ENCODE measurements at regions not wholly inside any gene's neighbourhood (a gene's known extent, or its start where the extent isn't known, plus 50 kb on each side); places are given as distances from the start of the nearest gene placed in this dataset.

GRCh38 chr6:90953405-90954161 is 366.7 kb upstream of the MAP3K7 start:
- FAIRE-seq (no peak), DNase-seq (ENCODE audit: low read depth in 1 of 2, low spot score in 2 of 2) (no peak)
- no peak overlapping the region for H2BK15ac ChIP-seq (ENCODE audit: low read length)
- no peaks in the 10 kb centered on the region for H3K79me2 ChIP-seq (ENCODE audit: control insufficient read depth in 1 of 2, insufficient read depth in 2 of 2, low read length in 2 of 2)
- no peak overlapping the region for H3K4me3 ChIP-seq (ENCODE audit: extremely low read depth in 1 of 4, insufficient read depth in 2 of 4, low read depth in 3 of 4, low read length in 4 of 4)
- H2BK5ac ChIP-seq (ENCODE audit: low read depth, low read length) = no peak overlapping the region
- no peak overlapping the region for H2AFZ ChIP-seq (ENCODE audit: low read length)
- H3K23ac ChIP-seq (ENCODE audit: insufficient read length) = no peak overlapping the region
- H3K14ac ChIP-seq (ENCODE audit: insufficient read length) = no peak overlapping the region
- no peak overlapping the region for H4K91ac ChIP-seq (replicated peaks; ENCODE audit: insufficient read length, low read length)
- H3K4me1 ChIP-seq (replicated peaks in 1 of 4; ENCODE audit: control insufficient read depth in 3 of 4, insufficient read depth in 4 of 4, low read length in 3 of 4) = peaks cover 0 to 5% (median 0%) of the 10 kb centered on the region in 4 experiments; a peak in 1 of 7 replicates
- H3K27me3 ChIP-seq (replicated peaks in 1 of 4; ENCODE audit: control insufficient read depth in 3 of 4, extremely low read depth in 1 of 4, insufficient read depth in 3 of 4, low read length in 3 of 4) = no peaks in the 10 kb centered on the region
- no peaks in the 10 kb centered on the region for H3K36me3 ChIP-seq (ENCODE audit: control insufficient read depth in 2 of 4, insufficient read depth in 4 of 4, low read length in 3 of 4)
- H4K8ac ChIP-seq (ENCODE audit: extremely low read depth, insufficient read depth, low read length) = no peak overlapping the region
- no peak overlapping the region for H2AK5ac ChIP-seq (ENCODE audit: low read depth, low read length)
- H2BK20ac ChIP-seq (ENCODE audit: low read length) = no peak overlapping the region
- no peak overlapping the region for H3K56ac ChIP-seq (replicated peaks; ENCODE audit: insufficient read length, low read depth, low read length)
- no peaks in the 10 kb centered on the region for H3K79me1 ChIP-seq (ENCODE audit: low read depth, low read length)
- no peak overlapping the region for H3K9ac ChIP-seq (replicated peaks in 1 of 4; ENCODE audit: extremely low read depth in 1 of 4, low read depth in 3 of 4, low read length in 3 of 4)
- ChIA-PET CTCF (ENCODE audit: partially characterized antibody) (interaction anchor here (1.2 kb wide), 1 partner anchor 325 kb away, joined by 3 read pairs; no protein-coding TSS in a partner anchor), POLR2A (ENCODE audit: partially characterized antibody) (no interaction called here)
- no peak overlapping the region for H2BK12ac ChIP-seq (ENCODE audit: low read depth, low read length)
- H3K18ac ChIP-seq (ENCODE audit: extremely low read depth, low read length) = no peak overlapping the region
- no peak overlapping the region for H3K4me2 ChIP-seq (ENCODE audit: insufficient read depth in 1 of 2, low read depth in 2 of 2, low read length in 2 of 2)
- H3K4ac ChIP-seq (replicated peaks; ENCODE audit: insufficient read length, low read depth, low read length) = no peak overlapping the region
- no peak overlapping the region for H2BK120ac ChIP-seq (replicated peaks; ENCODE audit: low read depth, low read length)
- H3K9me3 ChIP-seq (ENCODE audit: insufficient read depth in 2 of 2, low read depth in 1 of 2, low read length in 1 of 2) = no peaks in the 10 kb centered on the region; a peak in 1 of 4 replicates
- no peak overlapping the region for H3K27ac ChIP-seq (ENCODE audit: low read depth, low read length)
- no peaks in the 10 kb centered on the region for H3K23me2 ChIP-seq (ENCODE audit: low read depth, low read length)
- no peaks in the 10 kb centered on the region for H4K20me1 ChIP-seq (replicated peaks in 1 of 2; ENCODE audit: control insufficient read depth in 1 of 2, insufficient read depth in 2 of 2, low read length in 2 of 2)
- H4K5ac ChIP-seq (ENCODE audit: insufficient read length, low read depth, low read length) = no peak overlapping the region
- no peak for TF ChIP-seq CEBPB (IDR thresholded peaks at IDR 0.05; ENCODE audit: low read depth, low read length)
- no peak for TF ChIP-seq USF2 (IDR thresholded peaks at IDR 0.05; ENCODE audit: low read length)
- TF ChIP-seq FOSL1 (IDR thresholded peaks at IDR 0.05; ENCODE audit: insufficient read depth, low read depth, low read length) = no peak
- TF ChIP-seq SIN3A (conservative IDR thresholded peaks at IDR 0.05 in 1 of 2, IDR thresholded peaks at IDR 0.05 in 1 of 2; ENCODE audit: low read depth in 1 of 2, low read length in 2 of 2) = no peak
- no peak for TF ChIP-seq CBX5 (IDR thresholded peaks at IDR 0.05; ENCODE audit: low read depth, low read length)
- no peak for TF ChIP-seq SIX5 (IDR thresholded peaks at IDR 0.05; ENCODE audit: low read depth, low read length)
- TF ChIP-seq ATF2 (IDR thresholded peaks at IDR 0.05; ENCODE audit: low read length) = no peak
- no peak for TF ChIP-seq RXRA (IDR thresholded peaks at IDR 0.05; ENCODE audit: insufficient read depth, low read depth, low read length)
- TF ChIP-seq KDM5A (IDR thresholded peaks at IDR 0.05; ENCODE audit: low read length) = no peak
- no peak for TF ChIP-seq TBP (IDR thresholded peaks at IDR 0.05; ENCODE audit: low read depth, low read length)
- no peak for TF ChIP-seq NANOG (IDR thresholded peaks at IDR 0.05; ENCODE audit: insufficient read depth, low read depth, low read length, poor library complexity, severe bottlenecking)

Data from H1 (cell line).